A549 (cell line): ENCODE measurements at regions not wholly inside any gene's neighbourhood (a gene's known extent, or its start where the extent isn't known, plus 50 kb on each side); places are given as distances from the start of the nearest gene placed in this dataset.

Source experiments
- ATAC-seq, 2 experiments: fragments of 200-7000 bp in 1 of 2; fragments of >200 bp in 1 of 2; cut with Nextera tagmentation in 1 of 2; cut with Tn5 transposase in 1 of 2; 3 replicates each; pipeline versions ENCODE4 v1.8.0 to v1.9.1; 2018 to 2020; ENCODE audit warnings: mild to moderate bottlenecking in 1 of 2, moderate library complexity in 1 of 2
- CTCF ChIA-PET: fragments of 300-600 bp; sonication (Branson Sonifier 250); formaldehyde crosslinking; extraction: SDS; loops from one replicate; lab custom pipeline; 2021; ENCODE audit warnings: antibody characterized with exemption, inconsistent platforms; lab: Yijun Ruan, JAX
- POLR2A ChIA-PET: fragments of 350-600 bp; formaldehyde crosslinking; extraction: SDS; loops from one replicate; lab custom pipeline; 2021; ENCODE audit warnings: antibody characterized with exemption, inconsistent platforms; lab: Yijun Ruan, JAX
- DNase-seq, 2 experiments: peaks; one replicate each; pipeline versions ENCODE4 v3.0.0 to v3.0.0-alpha.2; 2011 to 2016; ENCODE audit warnings: low read depth in 1 of 2, low spot score in 1 of 2
- FAIRE-seq: peaks from 2 replicates; lab custom pipeline; 2011; peaks lifted over from hg19 to GRCh38; lab: Jason Lieb, UNC
- H3K27ac ChIP-seq, 2 experiments: fragments of >200 bp; sonication (Bioruptor Twin); formaldehyde crosslinking; 3 replicates each; pipeline ENCODE4 v1.5.1; 2016 to 2017
- H3K4me1 ChIP-seq: fragments of >200 bp; sonication (Bioruptor Twin); formaldehyde crosslinking; 3 replicates; pipeline ENCODE4 v1.6.1; 2016
- H3K4me2 ChIP-seq: fragments of >200 bp; sonication (Bioruptor Twin); formaldehyde crosslinking; 3 replicates; pipeline ENCODE4 v1.6.1; 2016
- H3K4me3 ChIP-seq: fragments of >200 bp; sonication (Bioruptor Twin); formaldehyde crosslinking; 3 replicates; pipeline ENCODE4 v1.5.1; 2016
- H3K9me3 ChIP-seq: fragments of >200 bp; sonication (Bioruptor Twin); formaldehyde crosslinking; 3 replicates; pipeline ENCODE4 v1.6.1; 2016
- BHLHE40 ChIP-seq: IDR thresholded peaks from 2 replicates; pipeline ENCODE4 v1.6.1; 2012; ENCODE audit warnings: low read depth, low read length, inconsistent platforms
- CBX2 ChIP-seq: fragments of 200-600 bp; sonication (generic); IDR thresholded peaks from 2 replicates; pipeline ENCODE4 v1.6.1; 2016; ENCODE audit warnings: low read depth, mild to moderate bottlenecking, borderline replicate concordance
- CEBPB ChIP-seq, 2 experiments: fragments of >200 bp in 1 of 2; sonication (Bioruptor Twin) in 1 of 2; formaldehyde crosslinking in 1 of 2; IDR thresholded peaks; 2 replicates each; pipeline ENCODE4 v1.6.1; 2012 to 2016
- CHD2 ChIP-seq: fragments of 150-350 bp; IDR thresholded peaks from 2 replicates; pipeline ENCODE4 v1.6.1; 2014; ENCODE audit warnings: low read length; ENCODE audit not compliant: partially characterized antibody
- EHMT2 ChIP-seq: fragments of 200-600 bp; sonication (generic); IDR thresholded peaks from 2 replicates; pipeline ENCODE4 v1.6.1; 2016; ENCODE audit warnings: antibody characterized with exemption, low read depth, mild to moderate bottlenecking, moderate library complexity
- ESRRA ChIP-seq: fragments of 150-350 bp; IDR thresholded peaks from 2 replicates; pipeline ENCODE4 v1.6.1; 2014; ENCODE audit warnings: mild to moderate bottlenecking, low read length, borderline replicate concordance
- FOSB ChIP-seq: fragments of 250-450 bp; sonication (Bioruptor Pico); IDR thresholded peaks from 2 replicates; pipeline ENCODE4 v1.5.0; 2020; ENCODE audit warnings: mild to moderate bottlenecking, moderate library complexity
- FOSL2 ChIP-seq, 2 experiments: fragments of 450-650 bp in 1 of 2; fragments of >200 bp in 1 of 2; sonication (Bioruptor Twin) in 1 of 2; formaldehyde crosslinking; IDR thresholded peaks; 2 replicates each; pipeline versions ENCODE4 v1.5.0 to v1.6.1; 2016 to 2020; ENCODE audit warnings: mild to moderate bottlenecking in 1 of 2, moderate library complexity in 1 of 2
- GATA3 ChIP-seq: IDR thresholded peaks from 2 replicates; pipeline ENCODE4 v1.6.1; 2012; ENCODE audit warnings: borderline replicate concordance
- HDAC2 ChIP-seq: fragments of 200-600 bp; sonication (generic); IDR thresholded peaks from 2 replicates; pipeline ENCODE4 v1.6.1; 2016
- HEYL ChIP-seq: fragments of 250-450 bp; sonication (Bioruptor Pico); IDR thresholded peaks from 2 replicates; pipeline ENCODE4 v1.8.0; 2021; ENCODE audit warnings: mild to moderate bottlenecking, moderate library complexity
- HOXA7 ChIP-seq: fragments of 250-450 bp; sonication (Bioruptor Pico); IDR thresholded peaks from 2 replicates; pipeline ENCODE4 v1.5.0; 2020; ENCODE audit warnings: mild to moderate bottlenecking, moderate library complexity
- HOXB13 ChIP-seq: fragments of 250-450 bp; sonication (Bioruptor Pico); IDR thresholded peaks from 2 replicates; pipeline ENCODE4 v1.5.0; 2020; ENCODE audit warnings: low read depth, mild to moderate bottlenecking, moderate library complexity
- HOXB5 ChIP-seq: fragments of 250-450 bp; sonication (Bioruptor Pico); IDR thresholded peaks from 2 replicates; pipeline ENCODE4 v1.5.0; 2020; ENCODE audit warnings: mild to moderate bottlenecking, moderate library complexity
- JUN ChIP-seq, 2 experiments: fragments of >200 bp; sonication (Bioruptor Twin); formaldehyde crosslinking; IDR thresholded peaks; 2 replicates in 1 of 2; 3 replicates in 1 of 2; pipeline ENCODE4 v1.6.1; 2016 to 2017
- NFE2L2 ChIP-seq: fragments of 150-350 bp; conservative IDR thresholded peaks from 2 replicates; pipeline ENCODE4 v1.6.1; 2014; ENCODE audit warnings: low read length
- NR3C1 ChIP-seq: fragments of >200 bp; sonication (Bioruptor Twin); formaldehyde crosslinking; IDR thresholded peaks from 3 replicates; pipeline ENCODE4 v1.6.1; 2017
- POLR2A ChIP-seq: IDR thresholded peaks from 2 replicates; pipeline ENCODE4 v1.6.1; 2012; ENCODE audit warnings: mild to moderate bottlenecking, low read length
- POLR2AphosphoS2 ChIP-seq: conservative IDR thresholded peaks from 2 replicates; pipeline ENCODE4 v1.6.1; 2012; ENCODE audit warnings: low read length, improper control_type of control experiment, inconsistent platforms
- RAD21 ChIP-seq, 2 experiments: fragments of >200 bp in 1 of 2; sonication (Bioruptor Twin) in 1 of 2; formaldehyde crosslinking in 1 of 2; IDR thresholded peaks in 1 of 2; conservative IDR thresholded peaks in 1 of 2; 2 replicates in 1 of 2; 3 replicates in 1 of 2; pipeline ENCODE4 v1.6.1; 2012 to 2018; ENCODE audit warnings: inconsistent platforms in 1 of 2
- RARB ChIP-seq: fragments of 250-450 bp; sonication (Bioruptor Pico); IDR thresholded peaks from 2 replicates; pipeline ENCODE4 v1.8.0; 2021; ENCODE audit warnings: mild to moderate bottlenecking, moderate library complexity
- RCOR1 ChIP-seq: fragments of 150-350 bp; IDR thresholded peaks from 2 replicates; pipeline ENCODE4 v1.6.1; 2014; ENCODE audit warnings: antibody characterized with exemption, low read length, low read depth
- RNF2 ChIP-seq: fragments of 200-600 bp; sonication (generic); IDR thresholded peaks from 2 replicates; pipeline ENCODE4 v1.6.1; 2016; ENCODE audit warnings: low read depth, mild to moderate bottlenecking, antibody characterized with exemption, moderate library complexity, borderline replicate concordance
- TFCP2L1 ChIP-seq: fragments of 250-450 bp; sonication (Bioruptor Pico); IDR thresholded peaks from 2 replicates; pipeline ENCODE4 v1.5.0; 2021; ENCODE audit warnings: mild to moderate bottlenecking
- TP53 ChIP-seq: fragments of 250-450 bp; sonication (Bioruptor Pico); IDR thresholded peaks from 2 replicates; pipeline ENCODE4 v1.5.0; 2021; ENCODE audit warnings: mild to moderate bottlenecking, moderate library complexity
- ZFP36 ChIP-seq: fragments of 450-650 bp; IDR thresholded peaks from 2 replicates; pipeline ENCODE4 v1.6.1; 2014; ENCODE audit warnings: borderline replicate concordance; ENCODE audit not compliant: partially characterized antibody
- WGBS: methylation state at CpG from one replicate; pipeline ENCODE4 v1.1.6; 2017; ENCODE audit errors: missing lambda C conversion rate; 5-methylcytosine and 5-hydroxymethylcytosine counted together
- TF ChIP-seq, protein P1 (sequence below): fragments of 250-450 bp; sonication (Bioruptor Pico); IDR thresholded peaks from 2 replicates; pipeline ENCODE4 v1.5.0; 2021; ENCODE audit warnings: mild to moderate bottlenecking, moderate library complexity, borderline replicate concordance
- TF ChIP-seq, protein P2 (sequence below): IDR thresholded peaks from 2 replicates; pipeline ENCODE4 v1.6.1; 2012
- TF ChIP-seq, protein P3 (sequence below): fragments of >200 bp; sonication (Bioruptor Twin); formaldehyde crosslinking; IDR thresholded peaks from 2 replicates; pipeline ENCODE4 v1.6.1; 2016
- TF ChIP-seq, protein P4 (sequence below): IDR thresholded peaks from 2 replicates; pipeline ENCODE4 v1.6.1; 2012; ENCODE audit warnings: low read depth, borderline replicate concordance

DNA sequence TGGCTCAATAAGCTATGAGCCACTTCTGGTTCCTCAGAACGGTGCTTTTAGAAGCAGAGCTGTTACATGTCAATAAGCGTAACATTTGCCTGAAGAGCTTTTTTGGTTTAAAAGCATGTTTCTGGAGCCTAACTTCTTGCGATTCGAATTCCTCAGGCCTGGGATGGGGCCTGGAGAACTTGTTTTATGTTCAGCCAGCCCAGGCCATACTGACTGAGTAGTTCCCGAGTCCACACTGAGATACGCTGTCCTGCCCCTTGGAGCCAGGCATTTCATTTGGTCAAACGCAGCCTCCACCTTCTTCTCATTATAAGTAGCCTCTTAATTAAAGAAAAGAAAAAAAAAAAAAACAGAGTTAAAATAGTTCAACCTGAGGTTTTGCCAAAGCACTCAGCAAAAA, 260.6 kb upstream of the ANKRD55 start:
- H3K9me3 ChIP-seq: no peaks in the 10 kb centered on the region
- H3K4me1 ChIP-seq: no peaks in the 10 kb centered on the region
- TF ChIP-seq NR3C1 (no peak), ESRRA (no peak), HOXB13 (CRISPR knock-in tag) (no peak), RARB (no peak), CBX2 (no peak), JUN (IDR thresholded peaks at IDR 0.05) (no peak), TP53 (CRISPR knock-in tag) (no peak), NFE2L2 (no peak), ZFP36 (no peak), HOXB5 (no peak), POLR2A (no peak), TFCP2L1 (CRISPR knock-in tag) (no peak)
- ATAC-seq (no peak), DNase-seq (no peak), FAIRE-seq (no peak)
- H3K27ac ChIP-seq: no peak overlapping the region
- POLR2A ChIA-PET: no interaction called here
- CTCF ChIA-PET: interaction anchor here (3.0 kb wide), 1 partner anchor 11 kb away, joined by 13 read pairs; no protein-coding TSS in a partner anchor
- H3K4me2 ChIP-seq: no peak overlapping the region
- H3K4me3 ChIP-seq: no peak overlapping the region
- WGBS: 81% methylated on average over 7 of the region's 7 CpGs

DNA sequence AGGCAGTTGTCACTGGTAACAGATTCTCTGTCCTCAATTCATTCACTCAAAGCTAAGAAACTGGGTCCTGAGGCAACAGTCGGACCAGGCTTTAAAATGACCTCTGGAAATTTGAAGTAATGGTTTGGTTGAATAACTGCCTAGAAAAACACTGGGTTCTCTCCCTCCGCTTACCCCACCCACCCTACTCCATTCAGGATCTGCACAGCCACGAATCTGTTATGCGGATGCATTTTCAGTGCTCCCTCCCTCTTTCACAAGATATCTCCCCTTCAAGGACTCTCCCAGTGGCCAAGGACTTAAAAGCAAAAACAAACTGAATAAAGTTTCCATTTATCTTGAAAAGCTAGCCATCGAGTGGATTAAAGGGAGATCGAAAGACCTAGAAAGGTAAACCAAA, 260.2 kb upstream of the ANKRD55 start:
- H3K4me3 ChIP-seq: no peak overlapping the region
- ChIA-PET CTCF (interaction anchor here (1.0 to 3.0 kb wide), 3 partner anchors 11 to 20 kb away, joined by 3 to 13 read pairs (median 7); no protein-coding TSS in a partner anchor), POLR2A (no interaction called here)
- WGBS: 81% methylated on average over 6 of the region's 6 CpGs
- no peak for ATAC-seq
- no peak overlapping the region for H3K27ac ChIP-seq
- no peaks in the 10 kb centered on the region for H3K9me3 ChIP-seq
- H3K4me2 ChIP-seq: no peak overlapping the region
- no peaks in the 10 kb centered on the region for H3K4me1 ChIP-seq
- no peak for DNase-seq
- FAIRE-seq: no peak
- TF ChIP-seq, protein P1, sequence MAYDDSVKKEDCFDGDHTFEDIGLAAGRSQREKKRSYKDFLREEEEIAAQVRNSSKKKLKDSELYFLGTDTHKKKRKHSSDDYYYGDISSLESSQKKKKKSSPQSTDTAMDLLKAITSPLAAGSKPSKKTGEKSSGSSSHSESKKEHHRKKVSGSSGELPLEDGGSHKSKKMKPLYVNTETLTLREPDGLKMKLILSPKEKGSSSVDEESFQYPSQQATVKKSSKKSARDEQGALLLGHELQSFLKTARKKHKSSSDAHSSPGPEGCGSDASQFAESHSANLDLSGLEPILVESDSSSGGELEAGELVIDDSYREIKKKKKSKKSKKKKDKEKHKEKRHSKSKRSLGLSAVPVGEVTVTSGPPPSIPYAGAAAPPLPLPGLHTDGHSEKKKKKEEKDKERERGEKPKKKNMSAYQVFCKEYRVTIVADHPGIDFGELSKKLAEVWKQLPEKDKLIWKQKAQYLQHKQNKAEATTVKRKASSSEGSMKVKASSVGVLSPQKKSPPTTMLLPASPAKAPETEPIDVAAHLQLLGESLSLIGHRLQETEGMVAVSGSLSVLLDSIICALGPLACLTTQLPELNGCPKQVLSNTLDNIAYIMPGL (CRISPR knock-in tag): no peak
- TF ChIP-seq FOSB (CRISPR knock-in tag) (no peak), FOSL2 (IDR thresholded peaks at IDR 0.05) (no peak), FOSL2 (CRISPR knock-in tag; IDR thresholded peaks at IDR 0.05) (no peak), GATA3 (no peak), RCOR1 (no peak), POLR2A (no peak), HDAC2 (no peak), ESRRA (no peak), HOXA7 (CRISPR knock-in tag) (no peak), NFE2L2 (no peak), POLR2AphosphoS2 (no peak)
- TF ChIP-seq, protein P2, sequence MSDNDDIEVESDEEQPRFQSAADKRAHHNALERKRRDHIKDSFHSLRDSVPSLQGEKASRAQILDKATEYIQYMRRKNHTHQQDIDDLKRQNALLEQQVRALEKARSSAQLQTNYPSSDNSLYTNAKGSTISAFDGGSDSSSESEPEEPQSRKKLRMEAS: no peak
- TF ChIP-seq, protein P3, sequence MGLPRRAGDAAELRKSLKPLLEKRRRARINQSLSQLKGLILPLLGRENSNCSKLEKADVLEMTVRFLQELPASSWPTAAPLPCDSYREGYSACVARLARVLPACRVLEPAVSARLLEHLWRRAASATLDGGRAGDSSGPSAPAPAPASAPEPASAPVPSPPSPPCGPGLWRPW: no peak

DNA sequence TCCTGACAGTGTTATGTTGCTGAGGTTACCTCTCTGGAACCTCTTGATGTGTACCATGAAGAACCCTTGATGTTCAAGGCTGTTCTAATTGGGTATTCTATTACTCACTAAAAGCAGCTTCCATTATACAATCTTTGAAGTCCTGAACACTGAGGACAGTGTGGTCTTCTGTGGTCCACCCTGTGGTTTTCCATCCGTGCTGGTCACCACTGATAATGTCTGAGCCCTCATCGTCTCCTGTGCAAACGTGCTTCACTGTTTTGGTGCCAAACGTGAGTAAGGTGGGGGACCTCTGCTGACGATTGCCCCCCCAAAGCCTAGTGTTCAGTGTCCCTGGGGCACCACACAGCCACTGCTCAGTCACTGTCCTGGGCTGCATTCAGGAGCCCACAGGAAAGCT, 259.7 kb upstream of the ANKRD55 start:
- ATAC-seq (no peak), DNase-seq (no peak), FAIRE-seq (no peak)
- no peaks in the 10 kb centered on the region for H3K9me3 ChIP-seq
- CTCF ChIA-PET: interaction anchor here (1.0 to 3.0 kb wide), 3 partner anchors 10 to 20 kb away, joined by 3 to 13 read pairs (median 7); no protein-coding TSS in a partner anchor
- H3K4me2 ChIP-seq: no peak overlapping the region
- no peak overlapping the region for H3K27ac ChIP-seq
- H3K4me1 ChIP-seq: no peaks in the 10 kb centered on the region
- H3K4me3 ChIP-seq: no peak overlapping the region
- 54% methylated on average over 5 of the region's 5 CpGs for WGBS
- POLR2A ChIA-PET: no interaction called here
- TF ChIP-seq EHMT2 (no peak), POLR2AphosphoS2 (no peak), JUN (IDR thresholded peaks at IDR 0.05) (no peak), HOXB13 (CRISPR knock-in tag) (no peak), ZFP36 (no peak), CHD2 (no peak), HEYL (CRISPR knock-in tag) (no peak), BHLHE40 (no peak), RAD21 (conservative IDR thresholded peaks at IDR 0.05 in 1 of 2, IDR thresholded peaks at IDR 0.05 in 1 of 2) (no peak), HDAC2 (no peak), ESRRA (no peak), RNF2 (no peak), CEBPB (IDR thresholded peaks at IDR 0.05) (no peak), FOSL2 (IDR thresholded peaks at IDR 0.05) (no peak), FOSL2 (CRISPR knock-in tag; IDR thresholded peaks at IDR 0.05) (no peak)
- TF ChIP-seq, protein P4, sequence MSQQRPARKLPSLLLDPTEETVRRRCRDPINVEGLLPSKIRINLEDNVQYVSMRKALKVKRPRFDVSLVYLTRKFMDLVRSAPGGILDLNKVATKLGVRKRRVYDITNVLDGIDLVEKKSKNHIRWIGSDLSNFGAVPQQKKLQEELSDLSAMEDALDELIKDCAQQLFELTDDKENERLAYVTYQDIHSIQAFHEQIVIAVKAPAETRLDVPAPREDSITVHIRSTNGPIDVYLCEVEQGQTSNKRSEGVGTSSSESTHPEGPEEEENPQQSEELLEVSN: no peak
- TF ChIP-seq, protein P1 (CRISPR knock-in tag): no peak
